C4-2B (cell line): ENCODE measurements at regions not wholly inside any gene's neighbourhood (a gene's known extent, or its start where the extent isn't known, plus 50 kb on each side); places are given as distances from the start of the nearest gene placed in this dataset.

ENCODE experiments used
- H3K27ac ChIP-seq: fragments of 450-650 bp; 2 replicates; pipeline ENCODE4 v1.5.1; 2017
- ZFX ChIP-seq: fragments of 450-650 bp; IDR thresholded peaks from 2 replicates; pipeline ENCODE4 v1.6.1; 2017
- TF ChIP-seq, protein P1 (sequence below): fragments of 450-650 bp; conservative IDR thresholded peaks from 2 replicates; pipeline ENCODE4 v1.5.1; 2017; ENCODE audit warnings: mild to moderate bottlenecking

GRCh38 chr2:103520547-103520946, 758.7 kb downstream of the TMEM182 start:
- no peak overlapping the region for H3K27ac ChIP-seq
- TF ChIP-seq, protein P1, sequence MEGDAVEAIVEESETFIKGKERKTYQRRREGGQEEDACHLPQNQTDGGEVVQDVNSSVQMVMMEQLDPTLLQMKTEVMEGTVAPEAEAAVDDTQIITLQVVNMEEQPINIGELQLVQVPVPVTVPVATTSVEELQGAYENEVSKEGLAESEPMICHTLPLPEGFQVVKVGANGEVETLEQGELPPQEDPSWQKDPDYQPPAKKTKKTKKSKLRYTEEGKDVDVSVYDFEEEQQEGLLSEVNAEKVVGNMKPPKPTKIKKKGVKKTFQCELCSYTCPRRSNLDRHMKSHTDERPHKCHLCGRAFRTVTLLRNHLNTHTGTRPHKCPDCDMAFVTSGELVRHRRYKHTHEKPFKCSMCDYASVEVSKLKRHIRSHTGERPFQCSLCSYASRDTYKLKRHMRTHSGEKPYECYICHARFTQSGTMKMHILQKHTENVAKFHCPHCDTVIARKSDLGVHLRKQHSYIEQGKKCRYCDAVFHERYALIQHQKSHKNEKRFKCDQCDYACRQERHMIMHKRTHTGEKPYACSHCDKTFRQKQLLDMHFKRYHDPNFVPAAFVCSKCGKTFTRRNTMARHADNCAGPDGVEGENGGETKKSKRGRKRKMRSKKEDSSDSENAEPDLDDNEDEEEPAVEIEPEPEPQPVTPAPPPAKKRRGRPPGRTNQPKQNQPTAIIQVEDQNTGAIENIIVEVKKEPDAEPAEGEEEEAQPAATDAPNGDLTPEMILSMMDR, result no peak
- no peak for TF ChIP-seq ZFX

DNA sequence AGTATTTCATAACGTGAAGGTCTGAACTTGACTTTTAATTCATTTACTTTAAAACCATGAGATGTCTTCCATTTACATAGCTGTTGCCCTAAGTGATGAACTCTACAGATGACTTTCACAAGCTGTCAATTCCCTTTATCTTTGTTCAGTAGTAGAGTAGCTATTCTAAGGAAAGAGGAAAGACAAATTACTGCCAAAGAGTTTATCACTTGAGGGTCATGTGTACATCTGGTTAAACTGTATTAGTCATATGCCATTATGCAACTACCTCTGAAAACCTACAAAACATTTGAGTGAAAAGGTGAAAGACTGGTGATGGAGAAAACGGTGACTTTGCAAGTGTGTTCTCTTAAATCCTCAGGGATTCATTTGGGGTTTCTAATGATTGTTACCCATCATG, 763.9 kb downstream of the TMEM182 start:
- TF ChIP-seq ZFX, result no peak
- TF ChIP-seq, protein P1, result no peak
- H3K27ac ChIP-seq, result no peak overlapping the region

DNA sequence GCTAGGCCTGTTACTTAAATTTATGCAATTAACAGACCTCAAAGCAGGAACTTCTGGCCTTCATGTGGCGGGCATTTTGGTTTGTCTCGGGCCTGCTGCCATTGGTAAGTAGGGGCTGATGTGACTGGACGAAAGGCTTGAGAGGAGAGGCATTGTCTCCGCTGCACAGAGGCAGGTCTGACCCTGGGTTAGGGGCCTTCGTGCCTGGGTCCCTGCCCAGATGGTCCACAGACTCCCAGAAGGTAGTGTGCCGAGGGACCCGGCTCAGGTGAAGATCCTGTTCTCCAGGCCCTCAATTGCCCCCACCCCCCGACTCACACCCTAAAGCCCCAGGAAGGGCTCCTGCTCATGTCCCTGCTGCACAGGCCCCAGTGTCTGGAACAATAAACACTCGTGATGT, 764.9 kb downstream of the TMEM182 start:
- no peak overlapping the region for H3K27ac ChIP-seq
- TF ChIP-seq, protein P1, result no peak
- no peak for TF ChIP-seq ZFX

GRCh38 chr2:103527278-103527677, 765.4 kb downstream of the TMEM182 start:
- H3K27ac ChIP-seq, result no peak overlapping the region
- TF ChIP-seq ZFX, result no peak
- TF ChIP-seq, protein P1, result no peak

GRCh38 chr2:103529798-103530502, 768.1 kb downstream of the TMEM182 start:
- no peak overlapping the region for H3K27ac ChIP-seq
- TF ChIP-seq, protein P1, result no peak
- TF ChIP-seq ZFX, result no peak

GRCh38 chr2:103552775-103553174, 790.9 kb downstream of the TMEM182 start:
- no peak overlapping the region for H3K27ac ChIP-seq
- TF ChIP-seq, protein P1, result no peak
- TF ChIP-seq ZFX, result no peak

- TF ChIP-seq ZFX, result no peak
- TF ChIP-seq, protein P1, result peak; percentile 1; the same call in 1 of the 2 replicates
- no peak overlapping the region for H3K27ac ChIP-seq
Measured at GRCh38 chr2:103594823-103595222, 833.0 kb downstream of the TMEM182 start.
